OCI-LY7 (cell line): ENCODE measurements at regions not wholly inside any gene's neighbourhood (a gene's known extent, or its start where the extent isn't known, plus 50 kb on each side); places are given as distances from the start of the nearest gene placed in this dataset.

Experiments
- BruUV-seq: library from RNA; stranded (reverse); fragments of 400-500 nt; replicated peaks from 2 replicates; lab custom pipeline; 2021; lab: Mats Ljungman, UMichigan
- CTCF ChIA-PET: fragments of 300-600 bp; sonication (Branson Sonifier 250); formaldehyde crosslinking; loops from one replicate; lab custom pipeline; 2022; ENCODE audit warnings: antibody characterized with exemption; ENCODE audit not compliant: unreplicated experiment; lab: Charles Lee
- POLR2A ChIA-PET: fragments of 300-600 bp; sonication (Branson Sonifier 250); formaldehyde crosslinking; loops from one replicate; lab custom pipeline; 2022; ENCODE audit warnings: antibody characterized with exemption; lab: Charles Lee
- DNase-seq: peaks from one replicate; pipeline ENCODE4 v3.0.0-alpha.2; 2015; ENCODE audit warnings: low spot score
- H2AFZ ChIP-seq: fragments of 200-600 bp; sonication (generic), shearing (Covaris generic); 2 replicates; pipeline ENCODE4 v1.6.1; 2014; ENCODE audit warnings: mild to moderate bottlenecking, antibody characterized with exemption, low read length, moderate library complexity
- H3K27ac ChIP-seq: fragments of 200-600 bp; sonication (generic); 2 replicates; pipeline ENCODE4 v1.5.1; 2014; ENCODE audit warnings: mixed run types, low read depth, mild to moderate bottlenecking, moderate library complexity, low read length, inconsistent platforms; ENCODE audit not compliant: poor library complexity, severe bottlenecking
- H3K36me3 ChIP-seq: fragments of 200-600 bp; sonication (generic); 2 replicates; pipeline ENCODE4 v1.6.1; 2014; ENCODE audit warnings: mild to moderate bottlenecking, antibody characterized with exemption, low read length, moderate library complexity, mixed read lengths; ENCODE audit not compliant: insufficient read depth
- H3K4me1 ChIP-seq: fragments of 200-600 bp; sonication (generic); 2 replicates; pipeline ENCODE4 v1.5.1; 2014; ENCODE audit warnings: mild to moderate bottlenecking, low read length; ENCODE audit not compliant: insufficient read depth, poor library complexity, severe bottlenecking
- H3K4me2 ChIP-seq: fragments of 200-600 bp; sonication (generic); 2 replicates; pipeline ENCODE4 v1.6.1; 2014; ENCODE audit warnings: mild to moderate bottlenecking, low read length
- H3K4me3 ChIP-seq: fragments of 200-600 bp; sonication (generic); 2 replicates; pipeline ENCODE4 v1.5.1; 2014; ENCODE audit warnings: mild to moderate bottlenecking, low read depth, low read length; ENCODE audit not compliant: poor library complexity, severe bottlenecking
- H3K79me2 ChIP-seq: fragments of 200-600 bp; sonication (generic); 2 replicates; pipeline ENCODE4 v1.6.1; 2016; ENCODE audit warnings: low read depth, mild to moderate bottlenecking, low read length, moderate library complexity, mixed read lengths; ENCODE audit not compliant: insufficient read depth
- H3K9me2 ChIP-seq: fragments of 200-600 bp; sonication (generic); 2 replicates; pipeline ENCODE4 v1.6.1; 2016; ENCODE audit warnings: mild to moderate bottlenecking, low read length, mixed read lengths; ENCODE audit not compliant: insufficient read depth
- H3K9me3 ChIP-seq: fragments of 200-600 bp; sonication (generic); 2 replicates; pipeline ENCODE4 v1.6.1; 2014; ENCODE audit warnings: mild to moderate bottlenecking, mixed run types, low read length, mixed read lengths
- H4K20me1 ChIP-seq: fragments of 200-600 bp; sonication (generic); 2 replicates; pipeline ENCODE4 v1.6.1; 2014; ENCODE audit warnings: mild to moderate bottlenecking, antibody characterized with exemption, low read length, moderate library complexity, mixed read lengths; ENCODE audit not compliant: insufficient read depth
- EZH2phosphoT487 ChIP-seq: fragments of 200-600 bp; sonication (generic); IDR thresholded peaks from 2 replicates; pipeline ENCODE4 v1.6.1; 2018; ENCODE audit warnings: low read depth, borderline replicate concordance, mild to moderate bottlenecking, mixed run types, antibody characterized with exemption, low read length, moderate library complexity, mixed read lengths
- intact Hi-C: fragments of 100-400 bp; cut with micrococcal nuclease; formaldehyde crosslinking; loops from one replicate; pipeline ENCODE4 v1.10.0; 2022; ENCODE audit not compliant: unreplicated experiment
- TF ChIP-seq, protein P1 (sequence below): fragments of 200-600 bp; sonication (generic); conservative IDR thresholded peaks from 2 replicates; pipeline ENCODE4 v1.5.1; 2014; ENCODE audit warnings: mild to moderate bottlenecking, antibody characterized with exemption, low read length, moderate library complexity, mixed read lengths

DNA sequence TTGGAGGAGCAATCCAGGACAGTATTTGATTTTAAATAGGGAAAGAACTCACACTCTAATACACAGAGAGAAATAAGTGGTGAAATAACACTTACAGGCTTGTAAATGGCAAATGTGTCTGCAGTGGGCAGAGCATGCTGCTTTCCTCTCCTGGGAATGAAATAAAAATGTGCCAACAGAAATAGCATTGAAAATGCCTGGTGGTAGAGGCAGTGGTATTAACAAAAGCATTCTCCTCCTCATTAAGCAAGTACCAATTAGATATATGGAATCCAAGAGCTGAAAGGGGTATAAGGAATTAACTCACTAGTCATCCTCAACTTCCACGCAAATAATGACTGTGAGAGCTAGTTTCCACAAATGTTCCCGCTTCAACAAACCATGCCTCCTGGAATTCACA, 364.1 kb upstream of the KCNMB2 start:
- TF ChIP-seq, protein P1, sequence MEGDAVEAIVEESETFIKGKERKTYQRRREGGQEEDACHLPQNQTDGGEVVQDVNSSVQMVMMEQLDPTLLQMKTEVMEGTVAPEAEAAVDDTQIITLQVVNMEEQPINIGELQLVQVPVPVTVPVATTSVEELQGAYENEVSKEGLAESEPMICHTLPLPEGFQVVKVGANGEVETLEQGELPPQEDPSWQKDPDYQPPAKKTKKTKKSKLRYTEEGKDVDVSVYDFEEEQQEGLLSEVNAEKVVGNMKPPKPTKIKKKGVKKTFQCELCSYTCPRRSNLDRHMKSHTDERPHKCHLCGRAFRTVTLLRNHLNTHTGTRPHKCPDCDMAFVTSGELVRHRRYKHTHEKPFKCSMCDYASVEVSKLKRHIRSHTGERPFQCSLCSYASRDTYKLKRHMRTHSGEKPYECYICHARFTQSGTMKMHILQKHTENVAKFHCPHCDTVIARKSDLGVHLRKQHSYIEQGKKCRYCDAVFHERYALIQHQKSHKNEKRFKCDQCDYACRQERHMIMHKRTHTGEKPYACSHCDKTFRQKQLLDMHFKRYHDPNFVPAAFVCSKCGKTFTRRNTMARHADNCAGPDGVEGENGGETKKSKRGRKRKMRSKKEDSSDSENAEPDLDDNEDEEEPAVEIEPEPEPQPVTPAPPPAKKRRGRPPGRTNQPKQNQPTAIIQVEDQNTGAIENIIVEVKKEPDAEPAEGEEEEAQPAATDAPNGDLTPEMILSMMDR = no peak
- TF ChIP-seq EZH2phosphoT487 = no peak
- H3K4me3 ChIP-seq = no peak overlapping the region
- POLR2A ChIA-PET = no interaction called here
- no peak for DNase-seq
- CTCF ChIA-PET = no interaction called here
- H3K4me2 ChIP-seq = no peak overlapping the region
- no peaks in the 10 kb centered on the region for H4K20me1 ChIP-seq
- H3K9me3 ChIP-seq = no peaks in the 10 kb centered on the region
- H3K9me2 ChIP-seq = no peaks in the 10 kb centered on the region
- intact Hi-C loops = no loop called here
- no TSS peak for BruUV-seq
- H2AFZ ChIP-seq = no peak overlapping the region
- no peak overlapping the region for H3K27ac ChIP-seq
- H3K4me1 ChIP-seq = no peaks in the 10 kb centered on the region
- H3K79me2 ChIP-seq = no peaks in the 10 kb centered on the region
- H3K36me3 ChIP-seq = no peaks in the 10 kb centered on the region

DNA sequence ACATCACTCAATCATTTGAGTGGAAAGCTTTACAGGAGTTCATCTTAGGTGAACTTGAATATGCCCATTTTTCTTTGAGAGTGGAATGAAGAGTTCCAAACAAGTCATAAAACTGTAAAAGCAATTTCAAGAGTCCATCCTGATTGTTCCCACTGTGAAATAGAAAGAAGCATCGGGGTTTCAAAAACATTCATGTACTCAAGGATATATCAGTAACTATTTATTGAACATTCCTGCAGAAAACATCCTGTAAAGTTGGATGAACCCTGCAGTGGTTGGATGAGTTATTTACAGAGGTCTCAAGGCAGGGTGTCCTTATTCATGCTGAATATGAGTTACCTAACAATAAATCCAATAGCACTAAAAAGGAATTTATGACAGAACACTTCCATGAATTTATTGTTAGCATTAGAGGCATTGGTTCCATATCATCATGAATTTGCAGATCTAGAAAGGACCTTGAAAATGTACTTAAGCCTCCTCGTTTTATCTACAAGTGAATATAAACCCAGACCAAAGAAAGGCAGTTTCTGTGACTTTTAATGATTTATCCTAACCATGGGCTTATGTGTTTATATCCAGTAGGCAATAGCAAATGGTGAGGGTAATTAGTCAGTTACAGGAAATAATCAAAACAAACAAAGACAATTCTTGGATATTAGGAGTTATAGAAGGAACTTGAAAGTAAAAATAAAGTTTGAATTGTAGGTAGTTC, 361.9 kb upstream of the KCNMB2 start:
- CTCF ChIA-PET = no interaction called here
- TF ChIP-seq EZH2phosphoT487 = no peak
- TF ChIP-seq, protein P1 = no peak
- H3K27ac ChIP-seq = no peak overlapping the region
- no TSS peak for BruUV-seq
- H3K9me3 ChIP-seq = no peaks in the 10 kb centered on the region
- no peaks in the 10 kb centered on the region for H3K9me2 ChIP-seq
- no peaks in the 10 kb centered on the region for H3K36me3 ChIP-seq
- no peak for DNase-seq
- H3K4me1 ChIP-seq = no peaks in the 10 kb centered on the region
- intact Hi-C loops = no loop called here
- POLR2A ChIA-PET = no interaction called here
- H3K4me2 ChIP-seq = no peak overlapping the region
- no peak overlapping the region for H2AFZ ChIP-seq
- H4K20me1 ChIP-seq = no peaks in the 10 kb centered on the region
- H3K79me2 ChIP-seq = no peaks in the 10 kb centered on the region
- H3K4me3 ChIP-seq = no peak overlapping the region

DNA sequence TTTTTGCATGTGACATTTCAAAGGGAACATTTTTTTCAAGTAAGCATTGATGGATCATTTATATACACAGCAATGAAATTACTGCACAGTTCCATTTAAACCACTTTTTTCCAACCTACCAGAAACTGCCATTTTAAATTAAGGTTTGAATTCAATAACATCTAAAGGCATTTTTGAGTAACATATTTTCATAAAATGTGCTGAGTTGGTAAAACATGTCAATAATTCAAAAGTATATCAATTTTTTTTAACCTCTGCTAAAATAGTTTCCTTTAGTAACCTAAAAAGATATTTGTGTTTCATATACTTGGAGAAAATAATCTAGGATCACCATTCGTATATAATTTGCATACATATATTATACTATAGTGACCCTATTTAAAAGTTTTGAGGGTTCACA, 355.1 kb upstream of the KCNMB2 start:
- CTCF ChIA-PET = no interaction called here
- DNase-seq = no peak
- TF ChIP-seq, protein P1 = no peak
- TF ChIP-seq EZH2phosphoT487 = no peak
- Histone ChIP-seq H2AFZ (no peak overlapping the region), H3K79me2 (no peaks in the 10 kb centered on the region), H3K4me2 (no peak overlapping the region), H3K9me2 (no peaks in the 10 kb centered on the region), H3K4me1 (no peaks in the 10 kb centered on the region), H4K20me1 (no peaks in the 10 kb centered on the region), H3K9me3 (no peaks in the 10 kb centered on the region), H3K4me3 (no peak overlapping the region), H3K36me3 (no peaks in the 10 kb centered on the region), H3K27ac (no peak overlapping the region)
- BruUV-seq = no TSS peak
- POLR2A ChIA-PET = no interaction called here
- intact Hi-C loops = no loop called here
